AG08395 (cell line): ENCODE measurements at regions not wholly inside any gene's neighbourhood (a gene's known extent, or its start where the extent isn't known, plus 50 kb on each side); places are given as distances from the start of the nearest gene placed in this dataset.
"Not testable (repeated sequence)": the region's sequence is repeated elsewhere in the genome, so short reads cannot be mapped to it uniquely, and the experiment has no call there.

Experiments
- DNase-seq: peaks from one replicate; pipeline ENCODE4 v3.0.0; 2012; ENCODE audit warnings: mixed read lengths, low spot score

DNA sequence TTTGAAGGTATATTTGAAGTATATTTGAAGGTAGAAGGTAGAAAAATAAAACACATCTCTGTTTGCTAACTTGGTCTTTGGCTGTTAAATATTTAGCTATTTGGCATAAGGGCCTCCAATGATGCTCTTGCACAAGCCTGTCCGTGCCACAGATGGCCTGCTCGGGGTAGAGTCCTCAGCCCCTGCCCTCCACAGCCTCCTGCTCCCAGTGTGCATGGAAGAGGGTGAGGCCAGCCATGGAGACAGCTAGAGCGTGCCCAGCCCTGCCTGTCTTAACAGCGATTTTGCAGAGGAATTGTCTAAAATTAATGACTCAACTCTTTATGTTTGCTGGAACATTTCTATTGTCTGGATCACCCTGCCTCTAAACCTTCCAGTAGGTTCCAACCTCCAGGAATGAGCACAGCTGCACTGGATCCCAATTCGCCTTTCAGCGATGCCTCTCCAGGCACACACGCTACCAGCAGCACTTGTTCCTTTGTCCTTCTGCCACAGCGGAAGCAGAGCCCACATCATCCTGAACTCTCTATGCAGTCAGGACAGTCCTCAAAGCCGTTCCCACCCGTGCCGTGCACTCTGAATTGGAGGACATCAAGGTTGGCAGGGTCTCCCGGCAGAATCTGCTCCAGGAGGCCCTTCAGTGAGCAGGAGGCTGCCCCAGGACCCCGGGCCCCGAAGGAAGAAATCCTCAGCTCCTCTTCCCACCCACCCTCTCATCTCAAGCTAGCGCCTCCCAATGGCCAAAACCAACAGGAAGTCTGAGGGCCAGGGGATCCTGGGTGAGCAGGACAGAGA lies 254.0 kb upstream of the IRX1 start:
- DNase-seq: no peak

DNA sequence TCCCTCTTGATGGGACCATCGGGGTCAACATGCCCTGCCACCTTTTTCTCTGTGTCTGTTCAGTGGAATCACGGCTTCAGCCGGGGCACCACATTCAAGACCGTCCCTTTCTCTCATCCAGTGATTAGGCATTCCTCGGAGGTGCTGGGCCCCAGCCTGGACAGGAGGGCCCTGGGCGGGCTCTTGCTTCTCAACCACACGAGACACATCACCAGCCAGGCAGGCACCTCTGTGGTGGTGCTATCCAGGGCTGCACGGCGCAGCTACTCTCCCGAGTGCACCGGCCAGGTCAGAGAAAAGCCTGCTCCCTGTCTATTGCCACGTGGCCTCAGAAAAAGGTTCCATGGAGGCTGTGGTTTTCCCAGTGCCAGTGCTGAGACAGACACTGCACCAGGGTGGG lies 255.2 kb upstream of the IRX1 start:
- no peak for DNase-seq

DNA sequence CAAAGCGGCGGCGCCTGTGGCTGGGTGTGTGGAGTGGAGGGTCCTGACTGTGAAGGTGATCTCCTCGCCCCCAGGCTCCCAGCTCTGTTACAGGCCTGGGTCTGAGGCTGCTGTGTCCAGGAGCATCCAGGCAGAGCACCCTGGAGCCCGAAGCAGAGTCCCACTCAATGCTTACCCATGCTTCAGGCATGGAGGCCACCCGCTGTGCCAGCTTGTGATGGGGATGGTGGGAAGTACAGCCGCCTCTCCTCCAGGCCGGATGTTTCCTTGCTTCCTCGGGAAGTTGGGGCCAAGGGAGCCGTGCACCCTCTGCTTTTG lies 255.9 kb upstream of the IRX1 start:
- no peak for DNase-seq

DNA sequence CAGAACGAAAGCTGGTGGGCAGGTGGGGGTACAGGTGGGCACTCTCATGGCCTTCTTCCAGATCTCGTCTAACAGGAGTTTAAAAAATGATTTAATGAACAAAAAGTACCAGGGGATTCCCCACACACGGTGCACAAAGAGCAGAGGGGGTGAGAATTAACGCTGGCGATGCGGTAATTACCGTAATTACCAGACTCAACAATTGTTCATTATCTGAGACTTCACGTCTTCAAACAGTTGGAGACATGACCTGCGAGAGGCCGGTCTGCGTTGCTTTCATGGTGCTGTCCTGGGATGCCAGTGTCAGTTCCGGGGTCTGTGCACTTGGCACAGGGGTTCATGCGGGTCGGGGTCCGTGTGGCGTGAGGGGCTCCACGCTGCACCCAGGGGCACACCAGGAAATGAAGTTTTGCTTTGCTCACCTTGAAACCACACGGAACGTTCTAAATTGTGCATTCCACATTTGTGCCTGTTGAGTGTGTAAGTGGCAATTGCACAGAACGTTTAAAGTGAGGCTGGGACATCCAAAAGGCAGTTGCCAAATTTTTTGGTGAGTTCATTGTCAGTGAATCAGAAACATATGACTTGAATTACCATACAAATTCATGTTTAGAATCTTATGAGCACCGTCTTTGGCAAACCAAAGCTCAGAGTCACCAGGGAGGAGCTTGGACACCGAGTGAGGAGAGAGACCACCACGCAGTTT lies 256.4 kb upstream of the IRX1 start:
- DNase-seq: peak; percentile 18

DNA sequence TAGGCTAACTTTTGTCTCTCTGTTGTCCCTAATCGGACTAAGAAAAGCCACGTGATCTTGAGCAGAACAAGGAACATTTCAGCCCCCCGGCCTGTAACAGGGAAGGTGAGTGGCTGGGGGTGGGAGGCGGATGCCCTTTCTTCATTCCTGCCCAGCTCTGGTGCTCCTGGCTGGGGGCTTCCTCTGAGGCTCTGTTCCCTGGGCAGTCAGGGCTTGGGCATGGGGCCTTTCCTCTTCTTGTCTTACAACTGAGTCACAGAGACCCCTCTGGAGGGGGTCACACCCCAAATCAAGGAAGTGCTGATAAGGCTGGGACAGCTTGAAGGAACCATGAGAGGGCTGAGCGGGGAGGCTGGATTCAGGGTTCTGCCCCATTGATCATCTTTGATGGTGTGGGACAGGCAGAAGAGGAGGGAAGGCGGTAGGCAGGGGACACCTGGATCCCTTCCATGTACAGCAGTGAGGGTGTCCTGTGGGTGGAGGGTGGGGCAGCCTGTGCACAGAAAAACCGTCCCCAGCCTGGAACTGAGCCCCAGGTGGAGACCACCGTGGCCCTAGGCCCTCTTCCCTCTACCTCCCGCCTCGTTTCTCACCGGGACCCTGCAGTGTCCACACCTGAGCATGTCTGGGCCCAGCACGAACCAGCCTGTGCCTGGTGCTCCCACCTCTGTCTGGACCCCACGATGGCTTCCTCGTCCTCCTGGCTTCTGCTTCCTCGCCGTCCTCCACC lies 257.7 kb upstream of the IRX1 start:
- DNase-seq: no peak

DNA sequence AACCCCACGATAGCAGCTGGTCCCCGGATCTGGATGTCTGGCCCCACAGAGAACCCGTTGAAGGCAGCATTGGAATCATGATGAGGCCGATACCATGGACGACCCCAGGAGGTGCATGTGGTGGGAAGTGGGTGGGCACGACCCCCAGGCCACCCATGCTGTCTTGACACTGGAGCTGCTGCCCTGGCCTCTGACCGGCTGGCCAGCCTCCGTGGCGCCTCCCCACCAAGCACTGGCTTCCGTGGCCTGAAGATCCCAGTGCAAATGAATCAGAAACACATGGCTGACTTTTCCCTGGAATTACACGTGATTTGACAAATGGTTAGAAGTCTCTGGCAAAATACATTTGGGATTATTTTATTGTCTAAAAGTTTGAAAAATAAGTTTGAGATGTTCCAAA lies 259.0 kb upstream of the IRX1 start:
- DNase-seq: no peak

DNA sequence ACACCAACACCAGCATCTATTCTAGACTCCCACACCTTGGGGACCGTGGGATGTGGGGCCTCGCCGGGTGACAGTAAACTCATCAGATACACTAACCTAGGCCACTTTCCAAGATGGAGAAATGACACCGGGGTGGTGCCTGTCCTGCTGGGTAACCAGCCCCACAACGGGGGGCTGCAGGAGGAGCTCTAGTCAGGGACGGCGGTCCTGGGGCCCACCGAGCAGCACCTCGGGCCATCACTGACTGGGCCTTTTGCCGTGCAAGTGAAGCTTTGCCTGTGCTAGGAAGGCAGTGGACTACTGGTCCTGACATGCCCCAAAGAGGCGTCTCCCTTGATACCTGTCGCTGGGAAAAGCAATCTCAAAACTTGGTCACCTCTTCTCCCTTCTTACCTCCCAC lies 260.3 kb upstream of the IRX1 start:
- DNase-seq: no peak

DNA sequence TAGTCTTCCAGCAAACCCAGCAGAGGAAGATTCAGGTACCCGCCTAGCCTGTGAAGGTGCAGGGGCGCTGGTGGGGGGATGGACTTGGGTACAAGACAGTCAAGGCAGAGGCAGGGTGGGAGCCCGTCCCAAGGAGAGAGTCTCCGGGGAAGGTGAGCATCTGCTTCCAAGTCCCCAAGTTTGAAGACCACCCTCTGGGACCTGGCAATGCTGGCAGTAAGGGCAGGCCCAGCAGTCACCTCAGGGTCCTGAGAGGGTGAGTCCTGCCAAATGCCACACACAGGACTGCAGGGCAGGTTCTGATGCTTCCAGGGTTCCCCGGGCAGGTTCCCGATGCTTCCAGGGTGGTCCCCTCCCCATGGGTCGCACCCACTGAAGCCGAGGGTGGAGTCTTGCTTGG lies 261.8 kb upstream of the IRX1 start:
- no peak for DNase-seq

DNA sequence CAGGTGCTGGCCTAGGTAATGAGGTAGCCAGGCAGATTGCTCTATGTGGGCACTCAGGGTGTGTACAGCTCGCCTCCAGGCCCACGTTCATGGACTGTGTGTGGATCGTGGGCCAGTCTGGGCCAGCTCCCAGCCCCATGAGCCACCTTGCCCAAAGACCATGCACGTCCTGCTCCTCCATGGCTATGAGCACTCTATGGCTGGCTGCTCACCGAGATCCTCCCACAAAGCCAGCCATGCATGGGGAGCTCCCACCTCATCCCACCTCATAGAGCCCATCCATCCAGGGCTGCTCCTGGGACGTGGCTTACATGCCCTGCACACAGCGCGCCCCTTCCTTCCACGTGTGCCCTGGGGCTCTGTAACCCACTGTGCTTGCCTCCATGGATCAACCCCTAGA lies 262.5 kb upstream of the IRX1 start:
- no peak for DNase-seq

DNA sequence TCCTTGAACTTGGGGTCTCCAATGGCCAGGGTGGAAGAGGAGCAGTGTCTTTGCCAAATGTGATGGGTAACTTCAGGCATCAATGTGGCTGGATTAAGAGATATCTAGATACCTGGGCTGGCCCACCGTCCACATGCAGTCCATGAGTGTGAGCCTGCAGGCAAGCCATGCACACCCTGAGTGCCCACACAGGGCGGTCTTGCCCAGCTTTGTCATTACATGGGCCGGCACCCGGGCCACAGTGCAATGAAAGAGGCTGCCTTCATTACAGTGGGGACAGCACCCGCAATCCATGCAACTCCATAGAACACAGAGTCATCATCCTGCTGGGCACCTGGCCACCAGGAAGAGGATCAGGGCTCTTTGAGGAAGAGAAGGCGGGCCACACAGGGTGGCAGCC lies 263.8 kb upstream of the IRX1 start:
- no peak for DNase-seq

DNA sequence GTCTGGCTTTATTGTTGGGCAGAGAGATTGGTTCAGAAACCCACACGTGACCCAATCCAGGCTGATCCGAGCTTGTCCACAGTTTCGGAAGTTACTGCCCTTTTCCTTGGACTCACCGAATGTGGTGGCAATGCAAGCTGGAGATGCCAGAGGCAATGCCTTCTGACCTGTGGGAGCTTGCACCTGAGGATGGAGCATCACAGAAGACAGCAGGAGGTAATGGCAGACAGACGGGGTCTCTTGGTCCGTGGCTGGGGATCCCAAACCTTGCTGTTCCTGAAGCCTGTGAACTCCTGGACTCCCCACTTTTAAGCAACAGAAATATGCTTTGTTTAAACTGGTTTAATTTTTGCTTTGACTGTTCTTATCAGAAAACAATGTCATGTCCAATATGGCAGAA lies 265.2 kb upstream of the IRX1 start:
- no peak for DNase-seq

DNA sequence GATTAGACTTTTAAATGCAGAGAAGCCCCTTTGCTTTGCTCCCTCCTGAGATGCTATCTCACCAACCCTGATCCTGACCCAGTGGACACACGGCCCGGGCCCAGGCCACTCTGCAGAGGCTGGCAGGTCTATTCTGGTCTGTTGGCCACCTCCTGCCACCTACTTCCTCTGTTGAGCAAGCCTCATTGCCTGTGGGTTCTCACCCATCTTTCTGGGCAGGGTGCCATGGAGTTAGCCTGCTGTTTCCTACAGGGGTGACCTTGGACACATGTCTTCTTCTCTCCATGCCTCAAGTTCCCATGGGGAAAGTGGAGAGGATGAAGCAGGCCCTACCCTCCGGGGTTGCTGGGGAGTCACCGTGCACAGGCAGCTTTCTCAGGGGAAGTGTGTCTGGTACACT lies 266.2 kb upstream of the IRX1 start:
- no peak for DNase-seq

DNA sequence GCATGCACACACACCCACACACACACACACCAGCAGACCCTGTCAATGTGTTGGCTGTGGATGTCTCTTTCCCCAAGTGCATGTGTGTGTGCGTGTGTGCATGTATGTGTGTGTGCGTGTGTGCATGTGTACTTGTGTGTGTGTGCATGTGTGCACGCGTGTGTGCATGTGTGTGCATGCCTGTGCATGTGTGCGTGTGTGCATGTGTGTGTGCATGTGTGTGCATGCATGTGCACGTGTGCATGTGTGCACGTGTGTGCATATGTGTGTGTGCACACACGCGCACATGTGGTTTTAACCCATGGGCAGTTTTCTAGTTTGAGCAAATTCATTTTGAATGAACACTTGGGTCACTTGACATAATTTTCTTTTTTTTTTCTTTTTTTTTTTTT lies 268.8 kb upstream of the IRX1 start:
- no peak for DNase-seq

DNA sequence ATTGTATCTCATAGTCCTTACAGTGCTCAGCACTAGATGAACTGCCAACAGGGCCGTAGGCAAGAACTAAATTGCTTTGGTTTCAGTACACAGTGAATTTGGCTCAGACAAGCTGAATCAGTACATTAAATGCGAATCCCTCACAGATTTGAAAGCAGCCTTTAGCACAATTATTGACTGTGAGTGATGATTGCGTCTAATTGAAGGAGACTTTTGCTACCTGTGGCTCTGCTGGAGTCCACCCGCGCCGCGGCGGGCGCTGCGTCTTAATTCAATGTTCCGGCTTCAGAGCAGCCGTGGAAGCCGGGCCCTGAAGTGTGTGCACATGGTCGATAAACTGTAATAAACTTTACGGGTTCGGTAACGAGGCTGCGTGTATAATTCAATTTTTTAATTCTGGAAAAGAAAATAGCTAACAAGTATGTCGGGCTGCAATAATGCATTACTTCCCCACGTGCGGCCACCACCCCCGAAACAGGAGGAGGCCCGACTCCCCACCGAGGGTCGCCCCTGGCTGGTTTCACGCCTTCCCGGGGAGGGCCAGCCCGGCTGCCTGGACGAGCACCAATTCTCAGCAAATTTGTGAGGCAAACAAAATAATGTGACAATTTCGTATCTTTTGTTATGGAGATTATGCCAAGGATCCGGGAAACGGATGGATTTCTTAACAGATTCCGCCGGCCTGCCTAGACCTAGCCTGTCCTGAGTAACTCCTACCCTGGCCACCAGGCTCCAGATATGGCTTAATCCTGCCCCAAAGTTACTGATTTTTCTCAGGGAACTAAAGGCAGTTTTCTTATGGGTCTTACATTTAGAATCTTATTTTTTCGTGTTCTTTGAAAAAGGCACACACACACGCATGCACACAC lies 269.4 kb upstream of the IRX1 start:
- DNase-seq: no peak

DNA sequence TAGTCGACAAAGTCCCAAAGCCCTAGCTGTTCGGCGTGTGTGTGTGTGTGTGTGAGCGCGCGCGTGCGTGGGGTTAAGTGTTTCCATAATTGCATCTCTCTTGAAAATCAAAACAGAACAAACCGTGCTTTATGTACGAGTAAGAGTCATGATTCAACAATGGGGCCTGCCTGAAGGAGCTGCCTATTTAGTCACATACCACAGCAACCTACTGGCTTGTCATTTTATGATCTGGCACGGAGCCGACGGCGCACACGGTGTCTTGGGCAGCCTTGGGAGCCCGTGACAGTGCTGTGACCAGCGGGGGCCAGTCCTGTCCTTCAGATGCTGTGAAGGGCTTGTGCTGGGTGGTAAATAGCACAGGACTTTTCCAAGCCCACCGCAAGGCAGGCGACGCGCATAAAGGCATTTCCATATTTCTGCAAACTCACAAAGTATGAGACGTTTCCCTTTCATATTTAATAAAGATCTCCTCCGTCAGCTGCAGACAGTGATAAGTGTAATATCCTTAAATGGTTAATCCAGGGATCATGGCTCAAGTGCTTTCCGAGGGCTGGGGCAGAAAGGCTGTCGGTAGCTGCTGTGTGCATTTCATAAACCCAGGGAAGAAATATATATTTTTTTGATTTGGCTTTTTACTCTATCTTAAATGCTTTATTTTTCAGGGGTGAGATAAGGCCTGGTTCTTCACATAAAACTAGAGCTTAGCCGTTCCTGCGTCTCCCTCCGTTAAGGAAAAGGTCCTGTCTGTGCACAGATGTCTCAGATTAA lies 270.2 kb upstream of the IRX1 start:
- DNase-seq: peak; percentile 52

DNA sequence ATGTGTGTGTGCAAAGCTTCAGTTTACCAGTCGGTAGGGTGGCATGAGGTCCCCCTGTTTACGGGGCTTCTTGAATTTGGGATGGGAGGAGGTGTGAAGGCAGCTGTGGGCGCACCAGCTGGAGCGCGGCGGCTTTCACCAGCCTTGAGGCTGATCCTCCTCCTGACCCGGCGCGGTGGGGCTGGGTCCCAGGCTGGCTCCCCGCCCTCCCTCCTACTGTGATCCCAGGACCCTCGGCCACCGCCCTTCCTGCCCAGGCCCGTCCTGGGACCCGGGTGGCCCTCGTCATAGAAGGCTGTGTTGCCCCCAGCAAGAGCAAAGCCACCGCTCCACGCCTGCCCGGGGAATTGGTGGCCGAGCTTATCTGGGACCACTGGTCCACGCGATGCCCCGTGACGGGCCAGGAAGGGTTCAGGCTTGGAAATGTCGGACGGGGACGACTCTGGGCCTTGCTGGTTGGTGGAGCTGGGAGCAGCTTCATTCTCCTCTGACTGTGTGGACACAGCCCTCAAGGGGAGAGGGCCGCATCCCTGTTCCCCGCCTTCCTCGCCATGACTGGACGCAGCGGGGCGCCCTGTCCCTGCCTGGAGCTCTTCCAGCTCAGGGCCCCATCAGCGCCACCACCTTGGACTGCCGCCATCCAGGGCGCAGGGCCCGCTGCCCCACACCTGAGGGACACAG lies 271.1 kb upstream of the IRX1 start:
- no peak for DNase-seq

DNA sequence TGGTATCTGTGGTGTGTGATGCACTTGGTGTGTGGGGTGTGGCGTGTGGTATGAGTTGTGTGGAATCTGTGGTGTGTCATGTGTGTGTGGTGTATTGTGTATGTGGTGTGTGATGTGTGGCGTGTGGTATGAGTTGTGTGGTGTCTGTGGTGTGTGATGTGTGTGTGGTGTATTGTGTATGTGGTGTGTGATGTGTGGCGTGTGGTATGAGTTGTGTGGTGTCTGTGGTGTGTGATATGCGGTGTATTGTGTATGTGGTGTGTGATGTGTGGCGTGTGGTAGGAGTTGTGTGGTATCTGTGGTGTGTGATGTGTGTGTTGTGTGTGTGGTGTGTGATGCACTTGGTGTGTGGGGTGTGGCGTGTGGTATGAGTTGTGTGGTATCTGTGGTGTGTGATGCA lies 271.7 kb upstream of the IRX1 start:
- not testable (repeated sequence) for DNase-seq

DNA sequence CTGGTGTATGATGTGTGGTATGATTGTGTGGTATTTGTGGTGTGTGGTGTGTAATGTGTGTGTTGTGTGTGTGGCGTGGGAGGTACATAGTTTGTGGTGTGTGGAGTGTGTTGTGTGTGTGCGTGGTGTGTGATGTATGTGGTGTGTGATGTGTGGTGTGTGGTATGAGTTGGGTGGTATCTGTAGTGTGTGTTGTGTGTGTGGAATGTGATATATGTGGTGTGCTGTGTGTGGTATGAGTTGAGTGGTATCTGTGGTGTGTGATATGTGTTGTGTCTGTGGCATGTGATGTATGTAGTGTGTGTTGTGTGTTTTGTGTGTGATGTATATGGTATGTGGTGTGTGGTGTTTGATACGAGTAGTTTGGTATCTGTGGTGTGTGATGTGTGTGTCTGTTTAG lies 272.5 kb upstream of the IRX1 start:
- no peak for DNase-seq

DNA sequence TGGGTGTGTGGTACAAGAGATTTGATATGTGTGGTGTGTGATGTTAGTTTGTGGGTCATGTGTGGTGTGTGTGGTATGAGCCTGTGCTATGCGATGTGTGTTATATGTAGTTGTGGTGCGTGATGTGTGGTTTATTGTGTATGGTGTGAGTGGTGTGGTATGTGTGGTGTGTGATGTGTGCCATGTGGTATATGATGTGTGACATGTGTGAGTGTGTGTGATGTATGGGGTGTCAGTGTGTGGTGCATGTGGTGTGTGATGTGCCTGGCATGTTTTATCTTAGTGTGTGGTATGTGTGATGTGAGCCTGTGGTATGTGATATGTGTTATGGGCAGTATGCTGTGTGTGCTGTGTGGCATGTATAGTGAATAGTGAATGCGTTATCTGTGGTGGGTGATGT lies 273.0 kb upstream of the IRX1 start:
- no peak for DNase-seq

DNA sequence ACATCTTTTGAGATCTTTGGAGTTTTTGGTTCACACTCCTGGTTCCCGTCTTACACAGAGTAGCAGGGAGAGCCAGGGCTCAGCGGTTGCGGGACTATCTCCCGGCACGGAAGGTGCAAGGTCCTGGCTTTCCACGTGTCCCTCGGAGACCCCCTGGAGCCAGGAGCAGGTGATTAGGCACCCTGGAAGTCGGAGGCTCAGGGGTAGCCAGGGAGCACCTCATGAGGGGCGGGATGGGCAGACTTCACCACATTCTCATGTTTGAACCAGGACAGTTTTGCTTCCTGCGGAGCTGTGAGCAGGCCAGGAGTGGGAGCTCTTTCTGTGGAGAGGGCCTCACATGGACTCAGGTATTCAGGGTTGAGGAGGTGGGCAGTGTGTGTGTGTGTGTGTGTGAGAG lies 273.7 kb upstream of the IRX1 start:
- no peak for DNase-seq

DNA sequence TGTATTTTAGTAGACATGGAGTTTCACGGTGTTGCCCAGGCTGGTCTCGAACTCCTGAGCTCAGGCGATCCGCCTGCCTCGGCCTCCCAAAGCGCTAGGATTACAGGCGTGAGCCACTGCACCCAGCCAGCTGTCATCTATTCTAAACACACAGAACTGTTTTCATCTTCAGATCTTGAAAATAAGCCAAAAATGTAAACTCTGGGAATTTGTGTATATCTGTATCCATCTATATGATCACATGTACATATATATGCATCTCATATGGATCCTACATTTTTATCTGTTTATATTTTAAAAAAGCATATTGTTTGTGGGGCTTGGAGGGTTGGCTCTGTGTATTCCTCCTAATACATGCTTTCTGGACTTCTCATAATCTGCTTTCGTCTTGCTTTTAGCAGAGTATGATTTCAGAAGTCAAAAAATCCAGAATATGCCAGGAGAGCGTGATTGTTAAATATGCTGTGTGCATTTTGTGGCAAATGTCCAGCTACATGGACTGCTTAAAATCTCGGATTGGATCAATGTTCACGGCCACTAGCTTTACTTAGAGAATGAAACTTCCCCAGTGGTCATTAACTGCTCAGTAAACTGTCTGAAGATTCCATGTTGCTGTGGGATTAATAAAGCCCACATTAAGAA lies 274.4 kb upstream of the IRX1 start:
- no peak for DNase-seq
